Endothelial cell of umbilical vein (primary cell): ENCODE measurements at regions not wholly inside any gene's neighbourhood (a gene's known extent, or its start where the extent isn't known, plus 50 kb on each side); places are given as distances from the start of the nearest gene placed in this dataset.

Source experiments
- BruUV-seq: library from RNA; stranded (reverse); fragments of 400-500 nt; replicated peaks from 2 replicates; lab custom pipeline; 2021; lab: Mats Ljungman, UMichigan
- CTCF ChIA-PET: fragments of 300-600, 350-600 bp; sonication (Branson Sonifier 250); formaldehyde crosslinking; loops from one replicate; lab custom pipeline; 2021; ENCODE audit warnings: antibody characterized with exemption, inconsistent platforms; lab: Charles Lee
- POLR2A ChIA-PET: fragments of 300-600, 350-600 bp; sonication (Branson Sonifier 250); formaldehyde crosslinking; loops from one replicate; lab custom pipeline; 2021; ENCODE audit warnings: antibody characterized with exemption, inconsistent platforms; lab: Charles Lee
- DNase-seq: peaks from one replicate; pipeline ENCODE4 v3.0.0-alpha.2; 2011; ENCODE audit warnings: low read depth, low spot score
- FAIRE-seq: peaks from 2 replicates; lab custom pipeline; 2011; peaks lifted over from hg19 to GRCh38; lab: Jason Lieb, UNC
- H2AFZ ChIP-seq: 2 replicates; pipeline ENCODE4 v1.6.0; 2012; ENCODE audit warnings: low read depth, low read length, control low read depth, inconsistent platforms
- H3K27ac ChIP-seq: 2 replicates; pipeline ENCODE4 v1.5.1; 2011; ENCODE audit warnings: low read depth, mild to moderate bottlenecking, control low read depth, low read length, moderate library complexity; ENCODE audit not compliant: insufficient read depth
- H3K27me3 ChIP-seq, 2 experiments: 2 replicates each; pipeline versions ENCODE4 v1.6.0 to v1.6.1; 2011; ENCODE audit warnings: low read length in 2 of 2, mixed read lengths in 1 of 2; ENCODE audit not compliant: control insufficient read depth in 2 of 2, insufficient read depth in 2 of 2
- H3K36me3 ChIP-seq, 2 experiments: 2 replicates in 1 of 2; 3 replicates in 1 of 2; pipeline ENCODE4 v1.5.1; 2011; ENCODE audit warnings: low read length in 2 of 2, mild to moderate bottlenecking in 1 of 2, moderate library complexity in 1 of 2; ENCODE audit not compliant: control insufficient read depth in 2 of 2, insufficient read depth in 2 of 2; ENCODE audit errors: extremely low read depth in 1 of 2
- H3K4me1 ChIP-seq: 3 replicates; pipeline ENCODE4 v1.5.1; 2011; ENCODE audit warnings: mild to moderate bottlenecking, low read length; ENCODE audit not compliant: control insufficient read depth, insufficient read depth; ENCODE audit errors: extremely low read depth
- H3K4me2 ChIP-seq: 2 replicates; pipeline ENCODE4 v1.6.1; 2011; ENCODE audit warnings: low read length, control low read depth, mixed read lengths; ENCODE audit not compliant: insufficient read depth
- H3K4me3 ChIP-seq, 3 experiments: fragments of 200-600 bp in 1 of 3; sonication (generic), shearing (Covaris generic) in 1 of 3; replicated peaks in 1 of 3; 2 replicates each; pipeline ENCODE4 v1.5.1; 2011 to 2016; ENCODE audit warnings: control low read depth in 3 of 3, low read length in 3 of 3, mild to moderate bottlenecking in 2 of 3, inconsistent platforms in 1 of 3, low read depth in 1 of 3, moderate library complexity in 1 of 3; ENCODE audit not compliant: insufficient read depth in 1 of 3
- H3K79me2 ChIP-seq: 2 replicates; pipeline ENCODE4 v1.6.0; 2012; ENCODE audit warnings: low read length, inconsistent platforms; ENCODE audit not compliant: control insufficient read depth, insufficient read depth
- H3K9ac ChIP-seq: replicated peaks from 2 replicates; pipeline ENCODE3; 2011; ENCODE audit warnings: low read length, control low read depth; ENCODE audit not compliant: insufficient read depth; ENCODE audit errors: extremely low read depth
- H3K9me1 ChIP-seq: replicated peaks from 3 replicates; pipeline ENCODE4 v1.6.0; 2011; ENCODE audit warnings: mild to moderate bottlenecking, low read length; ENCODE audit not compliant: control insufficient read depth, insufficient read depth; ENCODE audit errors: extremely low read depth
- H3K9me3 ChIP-seq: replicated peaks from 2 replicates; pipeline ENCODE4 v1.5.1; 2012; ENCODE audit warnings: low read length, inconsistent platforms; ENCODE audit not compliant: control insufficient read depth, insufficient read depth
- H4K20me1 ChIP-seq: replicated peaks from 2 replicates; pipeline ENCODE3; 2011; ENCODE audit warnings: mild to moderate bottlenecking, low read length; ENCODE audit not compliant: control insufficient read depth, insufficient read depth; ENCODE audit errors: extremely low read depth
- EZH2 ChIP-seq: IDR thresholded peaks from 2 replicates; pipeline ENCODE4 v1.6.1; 2012; ENCODE audit warnings: borderline replicate concordance, low read depth, mild to moderate bottlenecking, moderate library complexity, low read length, inconsistent platforms; ENCODE audit not compliant: severe bottlenecking
- FOS ChIP-seq: IDR thresholded peaks from 2 replicates; pipeline ENCODE4 v1.6.1; 2011; ENCODE audit warnings: mild to moderate bottlenecking, low read length, moderate library complexity, borderline replicate concordance; ENCODE audit not compliant: insufficient read depth
- GATA2 ChIP-seq: IDR thresholded peaks from 2 replicates; pipeline ENCODE4 v1.7.0; 2011; ENCODE audit warnings: low read depth, mild to moderate bottlenecking, moderate library complexity, mixed read lengths, low read length; ENCODE audit not compliant: insufficient read length, insufficient read depth
- JUN ChIP-seq: IDR thresholded peaks from 2 replicates; pipeline ENCODE4 v1.6.1; 2011; ENCODE audit warnings: borderline replicate concordance, low read depth; ENCODE audit not compliant: insufficient read length, insufficient read depth
- MYC ChIP-seq: IDR thresholded peaks from one replicate; pipeline ENCODE4 v1.6.1; 2011; ENCODE audit warnings: mild to moderate bottlenecking, low read depth, low read length
- POLR2A ChIP-seq: IDR thresholded peaks from 2 replicates; pipeline ENCODE4 v1.6.1; 2012; ENCODE audit warnings: low read depth, mild to moderate bottlenecking, control low read depth, low read length
- POLR2AphosphoS5 ChIP-seq: IDR thresholded peaks from 2 replicates; pipeline ENCODE4 v1.6.1; 2012; ENCODE audit warnings: low read depth, mild to moderate bottlenecking, control low read depth, low read length, moderate library complexity; ENCODE audit not compliant: insufficient read depth
- dilution Hi-C: fragments of 300-500 bp; cut with MboI; formaldehyde crosslinking; loops from one replicate; pipeline ENCODE4 v1.15.0; 2019; ENCODE audit warnings: low sequenced_read_pairs; ENCODE audit not compliant: extremely low pct_ligation_motif_present
- intact Hi-C: fragments of 100-400 bp; cut with micrococcal nuclease; formaldehyde crosslinking; loops from one replicate; pipeline ENCODE4 v1.10.0; 2022
- TF ChIP-seq, protein P1 (sequence below): IDR thresholded peaks from 2 replicates; pipeline ENCODE4 v1.6.1; 2011; ENCODE audit not compliant: insufficient read depth, insufficient read length
- TF ChIP-seq, protein P2 (sequence below), 2 donors: IDR thresholded peaks; 1 replicate in 1 of 2; 2 replicates in 1 of 2; pipeline ENCODE4 v1.5.1; 2011; ENCODE audit warnings: low read length in 2 of 2, mild to moderate bottlenecking in 2 of 2, moderate library complexity in 2 of 2, control low read depth in 1 of 2, inconsistent platforms in 1 of 2, low read depth in 1 of 2; ENCODE audit not compliant: insufficient read depth in 1 of 2; ENCODE audit errors: extremely low read depth in 1 of 2

DNA sequence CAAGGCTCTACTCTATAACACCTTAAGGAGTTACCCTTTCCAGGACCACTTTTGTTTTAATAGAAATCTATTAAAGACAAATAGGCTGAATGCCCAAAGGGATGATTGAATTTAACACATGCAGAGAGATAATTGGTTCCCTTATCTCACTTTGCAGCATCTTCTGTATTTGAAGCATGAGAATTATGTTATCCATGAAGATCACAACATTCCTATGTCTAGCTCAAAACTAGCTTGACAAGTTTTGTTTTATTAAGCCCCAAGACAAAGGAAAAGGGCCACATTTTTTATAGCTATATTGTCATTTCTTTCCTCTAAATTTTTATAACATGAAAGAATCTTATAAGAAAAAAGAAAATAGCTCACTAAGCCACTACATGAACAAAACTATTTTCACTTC, 57.9 kb upstream of the FTMT start:
- CTCF ChIA-PET = interaction anchor here (1.1 kb wide), 1 partner anchor 13 kb away, joined by 3 read pairs; no protein-coding TSS in a partner anchor

More for the DNA sequence above, 57.9 kb upstream of the FTMT start:
- intact Hi-C loops (no loop called here), dilution Hi-C loops (no loop called here)
- no peaks in the 10 kb centered on the region for H3K4me1 ChIP-seq
- no peaks in the 10 kb centered on the region for H3K9me3 ChIP-seq
- no peaks in the 10 kb centered on the region for H3K9me1 ChIP-seq
- POLR2A ChIA-PET = no interaction called here
- H4K20me1 ChIP-seq = no peaks in the 10 kb centered on the region
- DNase-seq = no peak
- no peak overlapping the region for H3K4me3 ChIP-seq
- no peaks in the 10 kb centered on the region for H3K79me2 ChIP-seq
- FAIRE-seq = no peak
- no peak overlapping the region for H3K9ac ChIP-seq
- H3K27me3 ChIP-seq = no peaks in the 10 kb centered on the region
- no TSS peak for BruUV-seq
- TF ChIP-seq MYC (no peak), GATA2 (no peak), POLR2A (no peak), POLR2AphosphoS5 (no peak), JUN (no peak), EZH2 (no peak), FOS (no peak)
- TF ChIP-seq, protein P1, sequence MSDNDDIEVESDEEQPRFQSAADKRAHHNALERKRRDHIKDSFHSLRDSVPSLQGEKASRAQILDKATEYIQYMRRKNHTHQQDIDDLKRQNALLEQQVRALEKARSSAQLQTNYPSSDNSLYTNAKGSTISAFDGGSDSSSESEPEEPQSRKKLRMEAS = no peak
- TF ChIP-seq, protein P2, sequence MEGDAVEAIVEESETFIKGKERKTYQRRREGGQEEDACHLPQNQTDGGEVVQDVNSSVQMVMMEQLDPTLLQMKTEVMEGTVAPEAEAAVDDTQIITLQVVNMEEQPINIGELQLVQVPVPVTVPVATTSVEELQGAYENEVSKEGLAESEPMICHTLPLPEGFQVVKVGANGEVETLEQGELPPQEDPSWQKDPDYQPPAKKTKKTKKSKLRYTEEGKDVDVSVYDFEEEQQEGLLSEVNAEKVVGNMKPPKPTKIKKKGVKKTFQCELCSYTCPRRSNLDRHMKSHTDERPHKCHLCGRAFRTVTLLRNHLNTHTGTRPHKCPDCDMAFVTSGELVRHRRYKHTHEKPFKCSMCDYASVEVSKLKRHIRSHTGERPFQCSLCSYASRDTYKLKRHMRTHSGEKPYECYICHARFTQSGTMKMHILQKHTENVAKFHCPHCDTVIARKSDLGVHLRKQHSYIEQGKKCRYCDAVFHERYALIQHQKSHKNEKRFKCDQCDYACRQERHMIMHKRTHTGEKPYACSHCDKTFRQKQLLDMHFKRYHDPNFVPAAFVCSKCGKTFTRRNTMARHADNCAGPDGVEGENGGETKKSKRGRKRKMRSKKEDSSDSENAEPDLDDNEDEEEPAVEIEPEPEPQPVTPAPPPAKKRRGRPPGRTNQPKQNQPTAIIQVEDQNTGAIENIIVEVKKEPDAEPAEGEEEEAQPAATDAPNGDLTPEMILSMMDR (IDR thresholded peaks at IDR 0.05; ENCODE audit: extremely low read depth in 1 of 2, insufficient read depth in 1 of 2, low read depth in 1 of 2, low read length in 2 of 2) = no peak
- H3K27ac ChIP-seq = no peak overlapping the region
- no peaks in the 10 kb centered on the region for H3K36me3 ChIP-seq
- H3K4me2 ChIP-seq = no peak overlapping the region
- H2AFZ ChIP-seq = no peak overlapping the region
